ENCODE measurements at regions not wholly inside any gene's neighbourhood (a gene's known extent, or its start where the extent isn't known, plus 50 kb on each side); places are given as distances from the start of the nearest gene placed in this dataset.

DNA sequence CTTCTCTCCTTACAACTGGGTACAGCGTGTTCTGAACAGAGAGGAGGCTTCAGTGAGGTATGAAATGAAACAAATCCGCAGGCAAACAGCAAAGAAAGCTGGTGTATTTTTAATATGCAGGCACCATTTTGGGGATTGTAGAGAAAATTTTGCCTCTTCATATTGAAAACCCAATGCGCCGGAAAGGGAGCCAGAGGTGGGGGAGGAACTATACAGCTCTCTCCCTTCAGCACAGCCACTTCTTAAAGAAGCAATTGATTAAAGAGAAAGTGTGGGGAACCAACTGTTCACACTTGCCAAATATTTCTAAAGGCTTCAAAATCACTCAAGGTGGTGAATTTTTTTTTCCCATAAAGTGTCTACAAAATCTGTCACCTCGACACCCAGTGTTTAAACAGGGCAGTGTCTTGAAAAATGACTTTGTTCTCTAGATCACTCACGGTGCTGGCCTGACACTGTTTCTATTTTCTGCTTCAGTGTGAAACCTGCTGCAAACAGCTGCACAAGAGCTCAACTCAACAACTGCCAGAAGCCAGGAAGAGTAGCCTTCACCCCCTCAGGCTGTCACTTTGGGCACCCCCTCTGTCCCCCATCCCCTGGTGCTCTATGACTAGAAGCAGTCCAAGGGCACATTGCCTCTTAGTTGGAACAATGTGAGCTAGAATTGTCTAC, 123.8 kb upstream of the CTTNBP2NL start:
- TF ChIP-seq, protein P1, sequence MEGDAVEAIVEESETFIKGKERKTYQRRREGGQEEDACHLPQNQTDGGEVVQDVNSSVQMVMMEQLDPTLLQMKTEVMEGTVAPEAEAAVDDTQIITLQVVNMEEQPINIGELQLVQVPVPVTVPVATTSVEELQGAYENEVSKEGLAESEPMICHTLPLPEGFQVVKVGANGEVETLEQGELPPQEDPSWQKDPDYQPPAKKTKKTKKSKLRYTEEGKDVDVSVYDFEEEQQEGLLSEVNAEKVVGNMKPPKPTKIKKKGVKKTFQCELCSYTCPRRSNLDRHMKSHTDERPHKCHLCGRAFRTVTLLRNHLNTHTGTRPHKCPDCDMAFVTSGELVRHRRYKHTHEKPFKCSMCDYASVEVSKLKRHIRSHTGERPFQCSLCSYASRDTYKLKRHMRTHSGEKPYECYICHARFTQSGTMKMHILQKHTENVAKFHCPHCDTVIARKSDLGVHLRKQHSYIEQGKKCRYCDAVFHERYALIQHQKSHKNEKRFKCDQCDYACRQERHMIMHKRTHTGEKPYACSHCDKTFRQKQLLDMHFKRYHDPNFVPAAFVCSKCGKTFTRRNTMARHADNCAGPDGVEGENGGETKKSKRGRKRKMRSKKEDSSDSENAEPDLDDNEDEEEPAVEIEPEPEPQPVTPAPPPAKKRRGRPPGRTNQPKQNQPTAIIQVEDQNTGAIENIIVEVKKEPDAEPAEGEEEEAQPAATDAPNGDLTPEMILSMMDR (IDR thresholded peaks at IDR 0.05; ENCODE audit: insufficient read depth, low read depth, low read length): no peak
- DNase-seq (ENCODE audit: low read depth): no peak
- H3K4me3 ChIP-seq (ENCODE audit: low read depth, low read length): no peak overlapping the region

DNA sequence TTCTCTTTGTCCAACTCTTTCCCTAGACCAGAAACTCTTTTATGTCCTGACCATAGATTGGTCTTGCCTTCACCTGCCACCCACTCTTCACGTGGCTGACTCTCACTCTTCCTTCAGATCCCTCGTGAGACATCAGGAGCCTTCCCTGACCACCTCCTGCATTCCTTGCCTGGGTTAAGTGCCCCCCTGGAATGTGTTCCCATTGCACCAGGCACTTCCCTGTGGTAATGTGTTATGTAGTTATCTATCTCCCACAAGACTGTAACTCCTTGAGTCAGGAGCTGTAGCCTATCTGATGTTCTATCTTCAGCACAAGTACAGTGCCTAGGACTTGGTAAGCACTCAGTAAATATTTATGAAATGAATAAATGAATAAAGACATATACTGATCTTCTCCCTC, 111.2 kb upstream of the CTTNBP2NL start:
- TF ChIP-seq, protein P1 (IDR thresholded peaks at IDR 0.05; ENCODE audit: insufficient read depth, low read depth, low read length): no peak
- no peak for DNase-seq (ENCODE audit: low read depth)

DNA sequence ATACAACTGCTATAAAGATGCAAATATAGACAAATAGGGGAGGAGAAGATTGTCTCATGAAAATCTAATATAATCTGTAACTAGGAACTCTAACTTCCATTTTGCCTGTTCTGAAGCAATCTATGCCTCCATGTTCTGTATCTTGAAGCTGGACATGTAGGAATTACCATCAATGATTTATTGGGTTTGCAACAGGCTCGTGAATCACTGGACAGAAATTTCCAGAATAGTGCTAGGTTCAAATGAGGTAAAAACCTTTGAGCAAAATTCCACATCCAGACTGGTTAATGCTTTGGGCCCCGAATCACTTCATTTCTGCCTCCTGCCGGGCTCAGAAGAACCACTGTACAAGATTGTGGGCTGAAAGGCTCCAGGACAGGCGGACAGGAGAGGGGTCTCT, 110.7 kb upstream of the CTTNBP2NL start:
- no peak overlapping the region for H3K4me3 ChIP-seq (ENCODE audit: low read depth, low read length)
- TF ChIP-seq, protein P1 (IDR thresholded peaks at IDR 0.05; ENCODE audit: insufficient read depth, low read depth, low read length): no peak
- peak; percentile 20 for DNase-seq (ENCODE audit: low read depth)

More for the DNA sequence above, 111.2 kb upstream of the CTTNBP2NL start:
- no peak overlapping the region for H3K4me3 ChIP-seq (ENCODE audit: low read depth, low read length)

DNA sequence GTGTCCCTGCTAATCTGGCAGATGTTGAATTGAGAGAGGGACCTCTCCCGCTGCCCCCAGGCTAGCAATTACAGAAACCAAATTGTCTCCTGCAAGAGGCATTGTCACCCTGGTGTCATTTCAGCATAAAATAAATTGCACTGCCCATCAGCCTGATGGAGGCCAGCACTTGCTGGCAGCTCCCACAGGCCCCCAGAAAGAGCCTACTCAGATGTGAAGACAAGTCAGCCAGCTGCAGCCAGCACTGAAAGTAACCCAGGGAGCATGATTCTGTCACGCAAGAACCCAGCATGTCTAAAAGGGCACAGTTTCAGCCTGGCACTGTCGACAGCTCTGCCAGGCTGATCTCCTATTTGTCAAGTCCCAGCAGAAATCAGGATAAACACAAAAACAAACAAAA, 110.3 kb upstream of the CTTNBP2NL start:
- no peak for DNase-seq (ENCODE audit: low read depth)
- TF ChIP-seq, protein P1 (IDR thresholded peaks at IDR 0.05; ENCODE audit: insufficient read depth, low read depth, low read length): no peak
- H3K4me3 ChIP-seq (ENCODE audit: low read depth, low read length): no peak overlapping the region

DNA sequence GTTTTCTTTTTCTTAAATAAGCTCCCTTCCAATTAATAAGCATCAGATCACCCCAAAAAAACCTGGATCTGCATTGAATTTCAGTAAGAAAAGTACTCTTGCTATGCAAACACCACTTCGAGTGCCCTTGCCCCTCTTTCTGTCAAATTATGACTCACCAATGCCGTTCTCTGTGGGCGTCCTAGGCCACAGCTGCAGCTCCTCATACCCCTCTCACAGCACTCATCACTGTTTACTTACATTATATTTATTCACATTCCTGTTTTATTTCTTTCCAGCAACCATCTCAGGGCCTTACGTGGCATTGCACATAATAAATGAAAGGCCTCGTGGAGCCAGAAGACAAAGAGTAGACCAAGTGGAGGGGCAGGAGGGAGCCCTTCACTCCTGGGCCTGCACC, 99.1 kb upstream of the CTTNBP2NL start:
- peak; percentile 66 for DNase-seq (ENCODE audit: low read depth)
- TF ChIP-seq, protein P1 (IDR thresholded peaks at IDR 0.05; ENCODE audit: insufficient read depth, low read depth, low read length): no peak
- no peak overlapping the region for H3K4me3 ChIP-seq (ENCODE audit: low read depth, low read length)

DNA sequence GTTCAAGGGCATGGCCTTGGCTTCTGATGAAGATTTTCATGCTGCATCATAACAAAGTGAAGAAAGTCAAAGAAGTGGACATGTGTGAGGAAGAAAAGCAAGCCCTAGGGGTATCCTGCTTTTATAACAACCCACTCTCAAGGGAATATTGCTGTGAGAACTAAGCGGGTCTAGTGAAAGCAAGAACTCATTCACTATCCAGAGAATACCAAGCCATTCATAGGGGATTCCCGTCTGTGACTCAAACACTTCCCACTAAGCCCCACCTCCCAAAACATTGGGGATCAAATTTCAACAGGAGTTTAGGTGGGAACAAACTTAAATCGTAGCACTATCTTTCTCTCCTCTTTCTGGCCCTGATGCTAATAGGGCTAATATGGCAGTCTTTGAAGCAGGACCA, 98.5 kb upstream of the CTTNBP2NL start:
- TF ChIP-seq, protein P1 (IDR thresholded peaks at IDR 0.05; ENCODE audit: insufficient read depth, low read depth, low read length): no peak
- H3K4me3 ChIP-seq (ENCODE audit: low read depth, low read length): no peak overlapping the region
- DNase-seq (ENCODE audit: low read depth): peak; percentile 5

DNA sequence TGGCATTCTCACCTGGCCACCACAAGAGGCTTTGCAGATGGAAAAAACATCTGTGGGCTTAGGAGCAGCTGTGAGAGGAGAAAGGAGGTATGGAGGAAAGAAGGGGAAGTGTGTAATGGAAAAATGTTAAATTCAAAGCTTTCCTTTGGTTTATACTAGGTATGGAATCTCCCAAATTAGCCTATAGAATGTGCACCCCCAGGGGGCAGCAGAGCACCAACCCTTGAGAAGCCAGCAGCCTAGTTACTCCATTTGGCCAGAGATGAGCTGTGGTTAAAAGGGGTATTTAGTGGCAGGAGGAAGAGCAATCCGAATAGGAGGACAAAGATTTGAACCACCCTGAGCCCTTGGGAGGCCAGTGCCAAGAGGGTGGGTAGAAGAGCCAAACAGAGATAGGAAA, 97.5 kb upstream of the CTTNBP2NL start:
- peak; percentile 66 for DNase-seq (ENCODE audit: low read depth)
- H3K4me3 ChIP-seq (ENCODE audit: low read depth, low read length): no peak overlapping the region
- TF ChIP-seq, protein P1 (IDR thresholded peaks at IDR 0.05; ENCODE audit: insufficient read depth, low read depth, low read length): peak; percentile 74

All from fibroblast of villous mesenchyme (primary cell).